Fibroblast of skin of right biceps (primary cell): ENCODE measurements at regions not wholly inside any gene's neighbourhood (a gene's known extent, or its start where the extent isn't known, plus 50 kb on each side); places are given as distances from the start of the nearest gene placed in this dataset.

Source experiments
- DNase-seq: peaks from one replicate; pipeline ENCODE4 v3.0.0-alpha.2; 2013

DNA sequence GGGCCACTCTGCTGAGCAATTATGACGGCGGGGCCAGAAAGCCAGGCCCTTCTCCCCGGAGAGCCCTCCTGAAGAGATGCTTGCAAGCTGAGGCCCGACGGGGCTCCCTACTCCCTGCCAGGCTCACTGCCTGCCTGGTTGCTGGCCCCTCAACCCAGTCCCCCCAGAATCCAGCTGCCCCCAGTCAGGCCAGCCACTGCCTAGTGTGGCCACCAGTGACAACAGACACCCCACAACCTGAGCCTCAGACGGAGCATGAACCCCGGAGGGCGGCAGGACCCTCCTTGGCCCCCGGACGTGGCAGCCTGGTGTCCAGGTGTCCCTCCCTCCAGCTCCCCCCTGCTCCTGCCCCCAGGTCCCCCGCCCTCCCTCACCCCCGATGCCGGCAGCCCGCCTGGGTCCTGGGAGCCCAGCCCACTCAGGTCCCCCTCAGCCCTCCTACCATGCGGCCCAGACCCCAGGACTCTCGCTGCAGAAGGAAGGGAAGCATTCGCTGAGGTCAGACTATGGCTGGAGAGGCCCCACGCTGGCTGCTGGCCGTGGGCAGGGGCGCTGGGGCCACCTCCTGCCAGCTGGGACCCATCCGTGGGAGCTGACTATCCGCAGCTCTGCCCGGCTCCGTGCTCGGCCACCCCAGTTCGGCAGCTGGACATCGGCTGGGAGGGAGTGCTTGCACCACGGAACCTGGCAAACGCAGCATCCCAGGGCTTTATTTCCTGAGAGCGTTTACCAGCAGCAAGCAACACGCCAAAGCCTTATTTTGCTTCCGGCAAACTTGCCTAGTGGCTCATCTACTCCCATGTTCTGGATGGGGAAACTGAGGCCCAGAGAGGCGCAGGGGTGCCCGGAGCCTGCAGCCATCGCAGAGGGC, 89.8 kb downstream of the UNCX start:
- DNase-seq = no peak

DNA sequence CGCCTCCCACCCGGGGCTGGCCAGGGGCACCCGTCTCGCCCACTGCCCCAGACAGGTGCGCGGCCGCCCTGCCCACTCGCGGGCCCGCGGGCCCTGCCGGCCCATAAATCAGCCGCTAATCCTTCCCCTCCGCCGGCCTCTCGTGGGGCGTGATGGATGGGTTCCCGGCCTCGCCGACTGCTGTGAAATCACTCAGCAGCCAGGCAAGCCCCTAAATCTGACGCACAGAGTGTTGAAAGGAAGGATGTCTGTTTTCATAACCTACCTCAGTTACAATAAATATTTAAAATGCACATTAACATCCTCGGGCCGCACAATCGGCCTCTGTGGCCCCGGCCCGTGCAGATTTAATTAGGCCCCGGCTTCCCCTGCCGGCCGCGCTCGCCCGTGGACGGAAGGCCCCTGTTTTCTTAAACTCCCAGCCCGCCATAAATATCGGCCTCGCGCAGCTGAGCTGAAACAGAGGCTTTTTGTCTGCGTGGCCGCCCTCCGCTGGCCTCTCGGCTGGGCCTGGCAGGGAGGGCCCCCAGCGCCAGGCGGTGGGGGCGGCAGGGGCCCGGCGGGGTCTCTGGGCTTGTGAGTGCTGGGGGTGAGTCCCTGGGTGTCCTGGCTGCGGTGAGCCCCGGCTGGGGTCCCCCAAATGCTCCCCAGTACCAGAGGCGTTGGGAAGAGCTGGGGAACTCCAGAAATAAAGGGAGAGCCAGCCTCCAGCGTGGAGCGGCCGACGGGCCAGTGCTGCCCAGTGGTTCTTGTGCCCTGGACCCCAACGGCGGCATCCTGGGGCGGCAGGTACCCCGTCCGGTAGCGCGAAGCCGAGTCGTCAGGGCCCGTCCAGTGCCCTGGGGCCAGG, 90.7 kb downstream of the UNCX start:
- DNase-seq = no peak

DNA sequence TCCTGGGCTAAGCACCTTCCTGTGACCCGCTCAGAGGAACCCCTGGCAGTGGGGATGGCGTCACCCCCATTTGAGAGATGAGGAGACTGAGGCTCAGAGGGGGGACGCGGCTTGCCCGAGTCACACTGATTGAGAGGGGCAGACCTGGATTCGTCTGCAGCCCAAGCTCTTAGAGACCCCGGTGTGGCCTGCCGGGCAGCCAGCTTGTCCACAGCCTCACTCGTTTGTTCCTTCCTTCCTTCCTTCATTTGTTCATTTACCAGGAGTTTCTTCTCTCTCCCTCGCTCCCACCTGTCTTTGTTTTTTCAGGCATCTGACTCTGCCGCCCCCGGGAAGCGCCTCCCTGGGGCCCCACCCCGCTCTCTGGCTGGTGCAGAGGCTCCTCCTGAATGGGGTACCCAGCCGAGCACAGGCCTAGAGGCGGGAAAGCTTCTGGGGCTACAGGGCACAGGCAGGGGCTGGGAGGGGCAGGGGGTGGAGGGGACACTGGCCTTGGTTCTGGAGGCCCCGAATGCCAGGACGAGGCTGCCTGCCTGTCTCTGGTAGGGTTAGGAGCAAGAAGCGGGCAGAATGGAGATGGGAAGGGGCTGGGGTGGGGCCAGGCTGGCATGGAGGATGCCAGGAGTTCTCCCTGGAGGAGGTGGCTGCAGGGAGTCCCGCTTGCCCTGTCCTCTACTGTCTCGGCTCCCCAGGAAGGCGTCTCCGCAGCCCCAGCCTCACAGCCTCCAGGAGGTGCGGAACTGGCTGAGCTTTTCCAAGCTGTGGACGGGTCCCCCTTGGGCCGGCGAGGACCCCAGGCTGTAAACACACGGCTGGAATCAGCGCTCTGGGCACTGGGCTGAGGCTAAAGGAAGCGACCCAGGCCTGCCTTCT, 91.6 kb downstream of the UNCX start:
- no peak for DNase-seq

DNA sequence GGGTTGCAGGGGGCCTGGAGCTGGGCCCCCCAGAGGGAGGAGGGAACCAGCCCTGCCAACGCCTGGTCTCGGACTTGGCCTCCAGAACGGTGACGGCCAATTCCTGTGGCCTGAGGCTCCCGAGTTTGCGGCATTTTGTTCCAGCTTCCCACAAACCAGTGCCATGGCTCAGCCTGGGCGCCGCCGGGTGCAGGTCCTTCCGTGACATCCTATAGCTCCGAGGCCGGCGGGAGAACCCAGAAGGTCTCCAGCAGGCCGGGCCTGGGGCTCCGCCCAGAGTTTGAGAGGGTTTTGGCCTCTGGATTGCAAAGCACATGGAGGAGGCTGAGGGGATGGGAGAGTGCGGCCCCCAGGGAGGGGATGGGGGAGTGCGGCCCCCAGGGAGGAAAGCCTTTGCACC, 92.6 kb downstream of the UNCX start:
- DNase-seq = no peak

DNA sequence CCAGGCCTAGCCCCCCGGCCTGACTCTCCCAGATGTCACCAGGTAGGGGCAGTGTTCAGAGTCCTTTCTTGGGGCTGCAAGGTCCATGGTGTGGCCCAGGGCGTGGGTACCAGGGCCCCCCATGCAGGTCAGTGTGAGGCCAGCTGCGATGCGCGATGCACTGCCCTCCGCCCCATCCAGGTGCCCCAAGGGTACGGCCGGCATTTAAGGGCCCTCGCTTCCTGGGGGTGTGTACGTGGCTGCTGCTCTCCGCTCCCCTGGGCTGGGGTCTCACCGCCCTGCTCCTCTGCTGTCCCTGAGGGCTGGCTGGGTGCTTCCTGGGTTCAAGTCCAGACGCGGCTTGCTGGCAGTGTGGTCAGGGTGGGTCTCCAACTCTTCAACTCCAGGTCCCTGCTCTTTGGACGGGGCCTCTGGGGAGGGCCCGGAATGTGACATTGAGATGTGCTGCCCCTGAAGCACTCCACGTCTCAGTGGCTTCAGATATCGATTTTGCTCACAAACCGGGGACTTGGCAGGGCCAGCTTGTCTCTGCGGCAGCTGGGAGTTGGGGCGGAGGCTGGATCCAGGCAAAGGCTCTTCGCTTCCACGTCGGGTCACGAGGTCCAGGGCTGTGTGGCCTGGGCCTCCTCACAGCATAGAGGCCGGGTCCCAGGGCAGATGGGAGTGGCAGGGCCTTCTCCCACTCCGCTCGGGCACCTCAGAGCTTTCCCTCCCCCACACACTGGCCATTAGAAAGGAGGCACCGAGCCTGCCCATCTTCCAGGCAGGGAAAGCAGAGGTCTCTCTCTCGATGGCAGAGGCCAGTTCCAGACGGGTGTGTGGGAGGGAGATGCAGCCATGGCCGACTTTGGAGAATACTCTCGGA, 93.2 kb downstream of the UNCX start:
- no peak for DNase-seq

DNA sequence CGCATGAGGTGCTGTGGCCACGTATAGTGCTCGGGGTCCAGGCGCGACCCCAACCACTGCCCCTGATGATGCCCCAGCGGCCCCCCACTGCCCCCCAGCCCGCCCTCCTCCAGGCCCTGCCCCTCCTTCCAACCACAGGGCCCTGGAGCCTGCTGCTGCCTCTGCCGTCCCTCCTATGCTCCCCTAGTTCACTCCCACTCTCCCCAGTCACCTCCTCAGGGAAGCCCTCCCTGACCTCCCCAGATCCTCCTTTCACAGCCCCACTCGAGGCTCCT, 93.8 kb downstream of the UNCX start:
- DNase-seq = no peak

DNA sequence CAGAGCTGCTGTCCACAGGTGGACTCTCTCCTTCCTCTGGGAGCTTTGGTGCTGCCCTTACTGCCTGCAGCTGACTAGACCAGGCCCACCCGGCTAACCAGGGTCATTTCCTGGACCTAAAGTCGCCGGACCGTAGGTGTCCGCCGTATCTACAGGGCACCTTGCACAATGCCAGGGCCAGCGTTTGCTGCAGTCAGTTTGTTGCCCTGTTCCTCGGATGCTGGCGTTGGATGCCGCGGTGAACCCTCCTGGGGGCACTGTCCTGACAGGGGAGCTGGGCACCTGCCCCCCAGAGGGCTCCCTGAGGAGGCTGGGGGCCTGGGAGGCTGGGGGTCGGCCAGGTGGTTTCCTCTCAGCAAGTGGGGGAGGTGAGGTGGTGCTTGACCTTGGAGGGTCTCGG, 96.6 kb downstream of the UNCX start:
- no peak for DNase-seq

DNA sequence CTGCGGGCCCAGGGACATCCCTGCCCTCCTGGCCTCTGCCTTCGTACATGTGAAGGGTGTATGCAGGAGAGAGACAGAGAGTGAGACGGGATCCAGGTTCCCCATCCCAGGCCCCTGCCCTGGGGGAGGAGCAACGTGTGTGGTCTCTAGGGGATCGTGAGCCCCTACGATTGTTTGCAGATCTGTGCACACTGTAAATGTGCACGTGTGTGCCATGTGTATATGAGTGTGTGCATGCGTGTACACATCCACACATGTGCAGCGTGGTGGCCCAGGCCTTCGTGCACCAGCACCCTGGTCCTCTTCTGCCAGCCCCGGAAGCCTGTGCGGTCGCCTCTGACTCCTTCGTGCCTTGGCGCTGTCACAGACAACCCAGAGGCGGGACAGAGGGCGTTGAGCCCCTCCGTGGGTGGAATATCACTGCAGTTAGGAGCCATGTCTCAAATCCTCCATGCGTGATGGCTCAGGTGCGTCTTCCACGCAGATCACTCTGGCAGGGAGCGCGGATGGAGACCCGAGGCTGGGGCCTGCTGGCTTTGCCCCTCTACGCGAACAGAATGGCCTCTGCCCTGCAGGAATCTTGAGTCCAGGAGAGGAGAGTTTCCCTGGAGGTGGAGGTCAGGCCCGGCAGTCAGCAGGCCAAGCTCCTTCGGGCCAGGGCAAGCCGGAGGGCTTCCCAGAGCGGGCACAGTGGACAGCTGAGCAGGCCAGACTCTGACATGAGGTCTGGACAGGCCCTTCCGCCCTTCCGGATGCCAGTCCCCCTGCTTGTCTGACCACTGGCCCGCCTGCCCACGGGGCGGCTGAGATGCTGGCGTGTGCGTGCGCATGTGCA, 97.5 kb downstream of the UNCX start:
- no peak for DNase-seq

DNA sequence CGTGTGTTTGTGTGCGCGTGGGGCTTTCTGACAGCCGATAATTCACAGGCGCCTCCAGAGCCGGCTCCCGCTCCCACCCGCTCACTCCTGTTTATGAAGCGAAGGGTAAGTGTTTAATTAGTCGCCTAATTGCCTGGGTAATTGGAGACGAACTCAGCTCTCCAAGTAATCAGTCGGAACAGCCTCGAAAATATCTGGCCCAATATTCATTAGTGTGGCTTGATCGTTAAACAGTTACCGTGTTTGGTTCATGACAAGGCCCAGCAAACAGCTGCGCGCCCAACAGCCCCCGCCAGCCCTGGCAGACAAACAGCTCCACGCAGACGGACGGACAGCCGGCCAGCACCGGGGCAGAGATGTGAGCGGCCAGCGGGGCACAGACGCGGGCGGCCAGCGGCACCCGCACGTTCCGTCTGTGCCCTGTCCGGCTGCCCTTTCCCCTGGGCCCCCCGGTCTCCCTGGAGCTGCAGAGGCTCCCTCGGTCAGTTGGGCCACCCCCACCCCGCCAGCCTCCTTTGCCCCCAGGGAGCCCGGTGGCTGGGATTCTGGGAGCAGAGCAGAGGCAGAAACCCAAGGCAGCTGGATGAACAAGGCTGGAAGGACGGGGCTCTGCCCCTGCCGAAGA, 98.2 kb downstream of the UNCX start:
- DNase-seq = no peak

DNA sequence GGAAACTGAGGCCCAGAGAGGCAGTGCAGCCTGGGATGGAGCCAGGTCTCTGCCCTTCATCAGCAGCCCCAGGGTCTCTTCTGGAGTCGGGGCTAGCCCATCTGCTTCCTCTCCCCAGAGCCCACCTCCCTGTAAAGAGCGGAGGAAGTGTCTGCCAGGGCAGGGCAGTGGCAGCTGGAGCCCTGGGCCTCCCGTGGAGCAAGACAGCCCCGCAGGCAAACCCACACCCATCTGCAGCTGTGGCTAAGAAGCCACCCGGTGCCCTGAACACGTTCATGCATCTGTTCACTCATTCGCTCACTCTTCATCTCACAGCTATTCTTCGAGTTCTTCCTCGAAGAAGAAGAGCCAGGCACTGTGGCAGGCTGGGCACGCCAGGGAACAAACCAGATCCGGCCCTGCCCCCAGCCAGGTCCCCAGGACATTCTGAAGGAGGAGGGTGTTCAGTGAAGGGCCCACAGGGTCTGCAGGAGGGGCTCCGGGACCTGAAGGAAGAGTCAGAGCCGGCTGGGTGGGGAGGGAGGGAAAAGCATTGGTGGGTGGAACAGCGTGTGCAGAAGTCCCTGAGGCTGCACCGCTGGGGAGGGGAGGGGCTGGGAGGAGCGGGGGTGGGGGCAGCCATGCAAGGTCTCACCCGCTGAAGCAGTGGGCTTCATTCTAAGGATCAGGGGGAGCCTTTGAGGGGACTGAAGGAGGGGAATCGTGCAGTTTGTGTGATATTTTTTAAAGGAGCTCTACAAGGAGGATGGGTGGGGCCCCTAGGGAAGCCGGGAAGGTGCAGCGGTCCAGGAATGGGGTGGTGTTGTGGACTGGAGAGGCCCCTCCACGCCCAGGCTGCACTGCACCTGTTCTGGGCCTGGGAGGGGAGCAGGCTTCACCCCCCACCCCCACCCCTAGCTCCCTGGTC, 99.1 kb downstream of the UNCX start:
- DNase-seq = no peak

DNA sequence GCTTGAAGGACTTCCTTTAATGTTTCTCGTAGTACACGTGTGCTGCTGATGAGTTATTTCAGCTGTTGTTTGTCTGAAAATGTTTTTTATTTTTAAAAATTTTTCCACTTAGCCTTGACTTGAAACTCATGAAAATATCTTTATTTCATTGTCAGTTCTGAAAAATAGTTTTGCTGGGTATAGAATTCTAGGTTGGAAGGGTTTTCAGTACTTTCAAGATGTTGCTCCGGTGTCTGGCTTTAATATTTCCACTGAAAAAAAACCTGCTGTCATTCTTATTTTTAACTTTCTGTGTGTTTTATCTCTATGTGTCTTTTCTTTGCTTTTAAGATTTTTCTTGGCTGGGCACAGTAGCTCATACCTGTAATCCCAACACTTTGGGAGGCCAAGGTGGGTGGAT, 103.8 kb downstream of the UNCX start:
- DNase-seq = no peak

DNA sequence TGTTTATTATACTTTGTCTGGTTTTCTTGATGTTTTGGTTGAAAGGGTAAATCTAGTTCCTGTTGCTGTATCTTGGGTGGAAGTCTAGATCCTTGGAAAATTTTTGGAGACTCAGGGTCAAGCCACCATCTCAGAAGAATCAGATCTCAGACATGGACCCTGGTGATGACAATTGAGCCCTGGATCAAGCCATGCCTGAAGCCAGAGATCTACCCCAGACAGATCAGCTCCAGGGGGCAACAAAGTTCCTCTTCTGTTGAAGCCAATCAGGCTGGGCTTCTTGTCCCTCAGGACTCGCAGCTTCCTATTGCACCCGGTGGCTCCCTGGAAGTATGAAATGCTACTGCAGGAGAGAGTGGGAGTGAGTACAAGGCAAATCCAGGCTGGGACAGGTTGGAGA, 106.9 kb downstream of the UNCX start:
- DNase-seq = no peak

DNA sequence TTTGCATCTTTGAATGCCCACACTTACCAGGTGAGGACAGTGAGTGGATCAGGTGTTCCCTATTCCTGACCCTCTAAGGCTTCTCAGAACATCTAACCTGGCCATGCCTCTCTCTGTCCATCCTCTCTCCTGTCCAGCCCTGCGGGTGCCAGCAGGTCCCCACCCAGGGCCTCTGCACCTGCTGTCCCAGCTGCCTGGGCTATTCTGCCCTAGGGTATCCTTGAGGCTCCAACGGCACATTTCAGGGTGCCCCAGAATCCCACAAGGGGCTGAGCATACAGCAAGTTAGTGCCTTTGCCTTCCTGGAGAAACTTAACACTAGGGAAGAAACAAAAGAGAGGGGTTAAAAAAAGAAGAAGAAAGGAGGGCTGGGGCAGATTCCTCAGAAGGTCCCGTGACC, 107.4 kb downstream of the UNCX start:
- DNase-seq = no peak

DNA sequence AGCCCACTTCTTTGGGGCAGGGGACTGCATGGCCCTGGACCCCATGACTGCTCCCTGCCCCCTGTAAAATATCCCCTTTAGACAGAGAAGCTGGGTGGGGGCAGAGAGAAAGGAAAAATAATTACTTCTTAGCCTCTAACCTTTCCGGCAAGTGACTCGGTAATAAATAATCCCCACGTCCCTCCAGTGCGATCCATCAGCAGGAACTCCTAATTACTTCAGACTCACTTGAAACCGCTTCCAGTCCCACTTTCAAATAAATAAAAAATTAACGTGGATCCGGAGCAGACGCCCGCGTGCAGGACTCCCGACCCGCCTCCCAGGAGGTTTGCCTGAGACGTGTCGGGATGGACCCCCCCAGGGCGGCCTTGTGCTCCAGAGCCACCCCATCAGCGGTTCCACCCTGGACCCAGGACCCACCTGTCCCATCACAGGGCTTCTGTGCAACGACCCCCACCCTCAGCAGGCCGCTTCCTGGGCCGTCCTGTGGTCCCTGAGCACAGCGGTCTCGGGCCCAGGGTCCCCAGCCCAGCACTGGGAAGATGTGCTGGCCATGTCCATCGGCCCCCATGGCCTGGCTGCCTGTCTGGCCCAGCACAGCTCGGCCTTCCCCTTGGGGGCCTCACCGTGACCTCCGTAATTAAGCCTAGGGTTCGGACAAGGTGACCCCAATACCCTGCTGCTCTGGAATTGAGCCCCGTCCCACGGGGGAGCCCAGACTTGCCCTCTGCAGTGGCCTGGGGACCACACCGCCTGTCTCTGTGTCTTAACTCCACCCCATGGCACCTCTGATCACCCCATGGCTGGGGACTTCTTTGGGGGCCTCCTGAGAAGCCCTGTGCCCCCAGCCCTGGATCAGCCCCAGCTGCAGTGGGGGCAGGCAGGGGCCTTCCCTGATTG, 108.0 kb downstream of the UNCX start:
- DNase-seq = no peak

DNA sequence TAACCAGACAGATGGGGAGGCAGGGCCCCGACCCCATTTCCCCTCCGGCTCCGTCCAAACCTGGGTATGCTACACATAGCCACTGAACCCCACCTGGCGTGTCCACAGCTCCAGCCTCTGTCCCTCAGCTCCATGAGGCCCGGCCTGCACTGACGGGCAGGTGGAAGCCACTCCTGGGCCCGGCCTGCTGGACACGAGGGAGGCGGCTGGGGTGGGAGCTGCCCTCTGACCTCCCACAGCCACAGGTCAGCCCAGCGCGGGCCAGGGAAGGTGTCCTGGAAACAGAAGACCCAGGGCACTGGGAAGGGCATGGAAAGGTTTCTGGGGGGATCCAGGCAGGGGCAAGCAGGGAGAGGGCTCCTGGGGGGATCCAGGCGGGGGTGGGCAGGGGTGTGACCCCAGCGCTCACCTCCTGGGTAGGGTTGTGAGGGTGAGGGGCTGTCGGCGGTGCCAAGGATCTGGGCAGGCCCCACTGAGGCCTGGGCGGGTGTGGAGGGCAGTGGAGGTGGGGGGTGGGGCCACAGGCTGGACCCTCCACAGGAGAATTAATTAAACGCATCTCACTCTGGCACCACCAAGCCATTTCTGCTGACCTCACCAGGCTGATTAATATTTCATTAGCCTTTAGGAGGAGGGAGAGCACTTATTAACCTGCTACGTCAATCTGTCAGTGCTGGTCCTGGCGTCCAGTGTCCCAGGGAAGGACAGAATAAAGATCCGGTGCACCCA, 108.9 kb downstream of the UNCX start:
- no peak for DNase-seq

DNA sequence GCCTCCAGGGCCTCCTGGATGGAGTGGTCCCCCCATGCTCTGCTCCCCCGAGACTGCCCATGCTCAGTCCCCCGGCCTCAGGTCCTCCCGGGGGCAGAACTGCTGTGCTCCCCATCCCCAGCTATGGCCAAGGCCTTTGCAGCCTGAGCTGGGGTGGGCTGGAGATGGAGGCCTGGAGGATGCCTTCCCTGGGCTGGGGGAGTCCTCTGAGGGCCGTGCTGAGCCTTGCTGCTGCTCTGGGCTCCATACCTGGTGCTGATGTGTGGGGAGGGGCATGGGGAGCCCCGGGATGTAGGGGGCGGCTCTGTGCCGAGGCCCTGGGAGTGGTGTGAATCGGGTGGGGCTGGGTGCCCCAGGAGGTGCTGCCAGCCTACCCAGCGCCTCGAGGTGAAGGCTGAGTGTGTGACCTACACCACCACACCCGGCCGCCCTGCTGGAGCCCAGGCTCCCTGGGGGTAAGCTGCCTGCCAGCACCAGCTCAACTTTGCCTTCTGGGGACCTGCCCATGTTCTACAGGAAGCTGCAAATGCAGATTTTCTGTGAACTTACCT, 109.5 kb downstream of the UNCX start:
- no peak for DNase-seq

DNA sequence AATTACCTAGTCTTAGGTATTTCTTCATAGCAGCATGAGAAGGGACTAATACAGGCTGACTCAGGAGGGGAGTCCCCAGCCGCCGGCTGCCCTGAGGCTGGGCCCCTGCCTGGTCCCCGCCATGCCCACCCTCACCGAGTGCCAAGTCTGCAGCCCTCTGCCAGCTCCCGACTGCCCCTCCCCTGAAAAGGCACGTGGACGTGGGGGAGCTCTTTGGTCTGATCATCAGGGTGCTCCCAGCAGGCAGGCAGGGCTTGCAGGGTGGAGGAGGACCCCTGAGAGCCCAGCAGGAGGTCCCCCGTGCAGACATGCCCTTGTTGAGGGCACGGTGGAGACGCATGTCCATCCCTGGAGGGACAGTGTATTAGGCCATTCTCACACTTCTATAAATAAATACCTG, 110.9 kb downstream of the UNCX start:
- DNase-seq = no peak

DNA sequence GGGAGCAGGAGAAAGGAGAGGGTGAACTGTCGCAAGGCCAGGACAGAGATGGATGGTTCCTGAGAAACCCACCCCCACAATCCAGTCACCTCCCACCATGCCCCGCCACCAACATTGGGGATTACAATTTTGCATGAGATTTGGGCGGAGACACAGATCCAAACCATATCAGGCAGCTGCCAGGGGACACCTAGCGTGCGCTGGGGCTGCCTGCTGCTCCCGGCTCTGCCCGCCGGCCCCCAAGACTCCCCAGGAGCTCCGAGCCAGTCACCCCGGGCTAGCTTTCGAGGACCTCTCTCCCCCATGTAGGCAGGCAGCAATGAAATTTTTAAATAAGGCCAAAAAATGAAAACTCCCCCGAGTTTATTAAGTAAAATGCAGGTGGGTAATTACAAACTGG, 111.7 kb downstream of the UNCX start:
- DNase-seq = no peak
